Muscle layer of colon (tissue), 2 donors: ENCODE measurements at regions not wholly inside any gene's neighbourhood (a gene's known extent, or its start where the extent isn't known, plus 50 kb on each side); places are given as distances from the start of the nearest gene placed in this dataset.

Experiments used
- H3K27ac ChIP-seq: one replicate; pipeline ENCODE4 v1.7.0; 2013; ENCODE audit warnings: low read depth, mild to moderate bottlenecking, low read length, moderate library complexity
- H3K27me3 ChIP-seq, 2 donors: one replicate each; pipeline ENCODE4 v1.7.0; 2013; ENCODE audit warnings: low read length in 2 of 2, mild to moderate bottlenecking in 2 of 2; ENCODE audit not compliant: insufficient read depth in 2 of 2, control insufficient read depth in 1 of 2
- H3K36me3 ChIP-seq: one replicate; pipeline ENCODE4 v1.7.0; 2013; ENCODE audit warnings: mild to moderate bottlenecking, low read length; ENCODE audit not compliant: insufficient read depth
- H3K4me1 ChIP-seq: one replicate; pipeline ENCODE4 v1.7.0; 2013; ENCODE audit warnings: mild to moderate bottlenecking, low read length; ENCODE audit not compliant: insufficient read depth
- H3K4me3 ChIP-seq, 2 donors: one replicate each; pipeline ENCODE4 v1.7.0; 2013; ENCODE audit warnings: low read length in 2 of 2, low read depth in 1 of 2, mild to moderate bottlenecking in 1 of 2, moderate library complexity in 1 of 2
- H3K9ac ChIP-seq: one replicate; pipeline ENCODE4 v1.7.0; 2013; ENCODE audit warnings: low read length
- H3K9me3 ChIP-seq: one replicate; pipeline ENCODE4 v1.7.0; 2013; ENCODE audit warnings: mild to moderate bottlenecking, low read length
- donor health status: abdominal sarcoma.
- donor health status: Adenocarcinoma of cecum.

- no peak overlapping the region for H3K4me3 ChIP-seq
- H3K9ac ChIP-seq = no peak overlapping the region
- H3K9me3 ChIP-seq = no peaks in the 10 kb centered on the region
- no peak overlapping the region for H3K27ac ChIP-seq
- H3K4me1 ChIP-seq = no peaks in the 10 kb centered on the region
- H3K36me3 ChIP-seq = no peaks in the 10 kb centered on the region
- no peaks in the 10 kb centered on the region for H3K27me3 ChIP-seq
Measured at GRCh38 chr5:174402222-174402812, 322.1 kb upstream of the MSX2 start.

GRCh38 chr5:174404848-174405247 is 319.5 kb upstream of the MSX2 start:
- Histone ChIP-seq H3K36me3 (no peaks in the 10 kb centered on the region), H3K27me3 (no peaks in the 10 kb centered on the region), H3K27ac (no peak overlapping the region), H3K4me1 (no peaks in the 10 kb centered on the region), H3K4me3 (no peak overlapping the region), H3K9me3 (no peaks in the 10 kb centered on the region), H3K9ac (no peak overlapping the region)

GRCh38 chr5:174409070-174409469 is 315.3 kb upstream of the MSX2 start:
- Histone ChIP-seq H3K4me3 (no peak overlapping the region), H3K9ac (no peak overlapping the region), H3K9me3 (no peaks in the 10 kb centered on the region), H3K4me1 (no peaks in the 10 kb centered on the region), H3K27me3 (no peaks in the 10 kb centered on the region), H3K36me3 (no peaks in the 10 kb centered on the region), H3K27ac (no peak overlapping the region)

DNA sequence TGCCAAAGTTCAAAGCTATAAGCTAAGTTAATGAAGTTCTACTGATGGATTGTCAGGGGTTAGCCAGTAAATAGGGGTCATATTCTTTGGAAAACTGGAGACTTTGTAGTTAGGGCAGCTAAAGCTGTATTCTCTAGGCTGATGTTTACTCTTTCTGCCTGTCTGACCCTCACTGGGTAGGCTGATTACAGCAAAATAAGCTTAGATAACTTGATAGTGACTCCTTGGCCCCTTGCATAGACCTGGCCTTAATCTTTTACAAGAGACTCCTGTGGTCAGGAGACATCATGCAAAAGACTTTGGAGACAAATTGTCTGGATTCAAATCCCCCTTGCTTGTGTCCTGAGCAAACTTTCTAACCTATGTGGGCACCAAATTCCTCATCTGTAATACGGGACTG is 314.4 kb upstream of the MSX2 start:
- no peak overlapping the region for H3K4me3 ChIP-seq
- no peaks in the 10 kb centered on the region for H3K36me3 ChIP-seq
- H3K27me3 ChIP-seq = no peaks in the 10 kb centered on the region
- no peak overlapping the region for H3K9ac ChIP-seq
- H3K9me3 ChIP-seq = no peaks in the 10 kb centered on the region
- H3K4me1 ChIP-seq = no peaks in the 10 kb centered on the region
- H3K27ac ChIP-seq = no peak overlapping the region

- Histone ChIP-seq H3K27me3 (no peaks in the 10 kb centered on the region), H3K9me3 (no peaks in the 10 kb centered on the region), H3K4me1 (no peaks in the 10 kb centered on the region), H3K4me3 (no peak overlapping the region), H3K36me3 (no peaks in the 10 kb centered on the region), H3K27ac (no peak overlapping the region), H3K9ac (no peak overlapping the region)
Measured at GRCh38 chr5:174410716-174411478, 313.5 kb upstream of the MSX2 start.

DNA sequence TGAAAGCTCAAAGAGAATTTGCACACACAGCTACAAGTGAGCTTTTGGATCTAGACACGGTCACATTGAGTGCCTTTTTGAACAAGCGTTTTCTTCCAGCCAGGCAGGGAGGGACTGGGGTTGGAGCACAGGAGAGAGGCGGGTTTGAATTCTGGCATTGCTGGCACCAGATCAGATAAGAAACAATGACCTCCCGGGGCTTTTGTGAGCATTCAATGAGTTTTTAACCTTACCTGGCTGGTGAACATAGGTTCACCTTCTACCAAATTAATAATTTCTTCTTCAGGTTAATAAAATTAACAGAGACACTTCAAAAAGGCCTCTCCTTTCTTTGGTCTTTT is 312.9 kb upstream of the MSX2 start:
- Histone ChIP-seq H3K36me3 (no peaks in the 10 kb centered on the region), H3K9ac (no peak overlapping the region), H3K27me3 (no peaks in the 10 kb centered on the region), H3K4me1 (no peaks in the 10 kb centered on the region), H3K27ac (no peak overlapping the region), H3K9me3 (no peaks in the 10 kb centered on the region), H3K4me3 (no peak overlapping the region)

DNA sequence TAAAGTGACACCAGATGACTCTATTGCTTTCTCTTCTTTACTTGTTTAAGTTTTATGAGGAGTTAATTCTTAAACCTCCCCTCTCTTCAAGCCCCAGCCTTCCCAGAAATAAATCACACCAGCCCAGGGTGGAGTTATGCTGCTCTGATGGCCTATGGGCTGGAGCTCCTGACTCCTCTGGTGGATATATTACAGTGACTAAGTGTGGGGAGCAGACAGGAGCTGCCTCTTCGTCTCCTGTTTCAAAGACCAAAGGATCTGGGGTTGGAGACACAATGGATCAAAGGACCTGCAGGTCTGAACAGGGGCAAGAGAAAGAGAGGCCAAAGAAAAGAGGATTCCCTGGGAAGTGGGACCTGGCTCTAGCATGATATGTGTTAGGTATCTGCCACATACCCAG is 312.0 kb upstream of the MSX2 start:
- Histone ChIP-seq H3K36me3 (no peaks in the 10 kb centered on the region), H3K9me3 (no peaks in the 10 kb centered on the region), H3K4me1 (no peaks in the 10 kb centered on the region), H3K27ac (no peak overlapping the region), H3K27me3 (no peaks in the 10 kb centered on the region), H3K9ac (no peak overlapping the region), H3K4me3 (no peak overlapping the region)

DNA sequence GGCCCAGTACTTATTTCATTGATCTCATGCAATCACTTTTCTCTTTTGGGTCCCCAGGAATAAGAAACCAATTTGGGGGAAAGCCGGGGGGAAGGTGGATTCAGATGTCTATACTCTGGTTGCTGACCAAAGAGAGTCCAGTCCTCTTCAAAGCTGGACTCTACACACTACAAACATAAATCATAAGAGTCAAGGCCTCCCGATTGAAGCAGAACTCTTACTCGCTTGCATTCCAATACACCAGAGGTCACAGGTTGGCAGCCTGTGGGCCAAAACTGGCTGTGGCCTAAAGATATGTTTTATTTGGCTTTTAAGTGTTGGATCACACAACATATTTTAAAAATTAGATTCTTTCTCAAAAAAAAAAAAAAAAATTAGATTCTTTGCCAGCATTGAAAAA is 311.4 kb upstream of the MSX2 start:
- H3K4me1 ChIP-seq = no peaks in the 10 kb centered on the region
- no peaks in the 10 kb centered on the region for H3K9me3 ChIP-seq
- H3K9ac ChIP-seq = no peak overlapping the region
- H3K36me3 ChIP-seq = no peaks in the 10 kb centered on the region
- H3K4me3 ChIP-seq = no peak overlapping the region
- no peak overlapping the region for H3K27ac ChIP-seq
- no peaks in the 10 kb centered on the region for H3K27me3 ChIP-seq

- Histone ChIP-seq H3K9ac (no peak overlapping the region), H3K4me3 (no peak overlapping the region), H3K27me3 (no peaks in the 10 kb centered on the region), H3K9me3 (no peaks in the 10 kb centered on the region), H3K27ac (no peak overlapping the region), H3K4me1 (no peaks in the 10 kb centered on the region), H3K36me3 (no peaks in the 10 kb centered on the region)
Measured at GRCh38 chr5:174413567-174414314, 310.6 kb upstream of the MSX2 start.

DNA sequence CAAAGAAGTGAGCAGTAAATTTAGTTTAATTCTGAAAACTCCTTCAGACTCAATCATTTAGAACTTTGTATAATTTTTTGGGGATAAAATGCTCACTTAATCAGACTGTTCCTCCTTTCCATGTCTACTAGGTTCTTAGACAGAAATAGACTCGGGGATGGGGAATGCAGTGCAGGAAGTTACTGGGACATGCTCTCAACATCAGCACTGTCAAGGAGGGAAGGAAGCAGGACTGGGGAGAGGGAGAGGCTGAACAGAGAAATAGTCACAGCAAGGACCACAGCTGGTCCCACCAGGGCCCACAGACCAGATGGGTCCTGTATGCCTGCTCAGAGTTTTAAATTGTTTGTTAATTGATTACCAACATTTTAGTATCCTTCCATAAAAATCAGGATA is 310.1 kb upstream of the MSX2 start:
- no peak overlapping the region for H3K27ac ChIP-seq
- no peaks in the 10 kb centered on the region for H3K36me3 ChIP-seq
- no peak overlapping the region for H3K4me3 ChIP-seq

DNA sequence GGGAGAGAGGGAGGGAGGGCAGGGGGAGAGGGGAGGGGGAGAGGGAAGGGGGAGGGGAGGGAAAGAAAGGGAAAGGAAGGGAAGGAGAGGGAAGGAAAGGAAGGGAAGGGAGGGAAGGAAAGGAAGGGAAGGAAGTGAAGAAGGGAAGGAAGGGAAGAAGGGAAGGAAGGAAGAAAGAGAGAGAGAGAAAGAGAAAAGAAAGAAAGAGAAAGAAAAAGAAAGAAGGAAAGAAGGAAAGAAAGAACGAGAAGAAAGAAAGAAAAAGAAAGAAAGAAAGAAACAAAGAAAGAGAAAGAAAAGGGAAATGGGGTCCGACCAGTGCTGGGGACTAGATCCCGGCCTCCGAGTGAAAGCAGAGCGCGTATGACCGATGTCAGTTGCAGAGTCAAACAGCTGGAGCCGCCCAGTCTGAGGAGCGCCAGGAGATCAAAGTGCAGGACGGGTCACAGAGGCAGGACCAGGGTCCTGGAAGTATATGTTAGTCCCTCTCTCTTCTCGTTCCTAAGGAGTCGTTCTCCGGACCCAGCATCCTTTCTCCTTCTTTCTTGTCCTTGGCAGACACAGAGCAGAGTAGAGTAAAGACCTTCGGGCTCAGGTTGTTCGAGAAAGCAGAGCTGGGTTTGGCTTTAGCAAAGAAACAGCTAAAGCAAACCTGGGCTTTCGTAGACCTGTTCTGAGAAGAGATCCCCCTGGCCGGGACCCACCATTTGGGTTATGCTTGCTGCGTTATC is 305.4 kb upstream of the MSX2 start:
- Histone ChIP-seq H3K9ac (no peak overlapping the region), H3K9me3 (no peaks in the 10 kb centered on the region), H3K36me3 (no peaks in the 10 kb centered on the region), H3K4me1 (peaks cover 4% of the 10 kb centered on the region), H3K27me3 (no peaks in the 10 kb centered on the region), H3K27ac (no peak overlapping the region), H3K4me3 (peak overlapping the region in 1 of 2 donors; percentile 43)

More for the DNA sequence above, 310.1 kb upstream of the MSX2 start:
- Histone ChIP-seq H3K9me3 (no peaks in the 10 kb centered on the region), H3K9ac (no peak overlapping the region), H3K27me3 (no peaks in the 10 kb centered on the region), H3K4me1 (peaks cover 4% of the 10 kb centered on the region)
